ENCODE measurements at regions not wholly inside any gene's neighbourhood (a gene's known extent, or its start where the extent isn't known, plus 50 kb on each side); places are given as distances from the start of the nearest gene placed in this dataset.

DNA sequence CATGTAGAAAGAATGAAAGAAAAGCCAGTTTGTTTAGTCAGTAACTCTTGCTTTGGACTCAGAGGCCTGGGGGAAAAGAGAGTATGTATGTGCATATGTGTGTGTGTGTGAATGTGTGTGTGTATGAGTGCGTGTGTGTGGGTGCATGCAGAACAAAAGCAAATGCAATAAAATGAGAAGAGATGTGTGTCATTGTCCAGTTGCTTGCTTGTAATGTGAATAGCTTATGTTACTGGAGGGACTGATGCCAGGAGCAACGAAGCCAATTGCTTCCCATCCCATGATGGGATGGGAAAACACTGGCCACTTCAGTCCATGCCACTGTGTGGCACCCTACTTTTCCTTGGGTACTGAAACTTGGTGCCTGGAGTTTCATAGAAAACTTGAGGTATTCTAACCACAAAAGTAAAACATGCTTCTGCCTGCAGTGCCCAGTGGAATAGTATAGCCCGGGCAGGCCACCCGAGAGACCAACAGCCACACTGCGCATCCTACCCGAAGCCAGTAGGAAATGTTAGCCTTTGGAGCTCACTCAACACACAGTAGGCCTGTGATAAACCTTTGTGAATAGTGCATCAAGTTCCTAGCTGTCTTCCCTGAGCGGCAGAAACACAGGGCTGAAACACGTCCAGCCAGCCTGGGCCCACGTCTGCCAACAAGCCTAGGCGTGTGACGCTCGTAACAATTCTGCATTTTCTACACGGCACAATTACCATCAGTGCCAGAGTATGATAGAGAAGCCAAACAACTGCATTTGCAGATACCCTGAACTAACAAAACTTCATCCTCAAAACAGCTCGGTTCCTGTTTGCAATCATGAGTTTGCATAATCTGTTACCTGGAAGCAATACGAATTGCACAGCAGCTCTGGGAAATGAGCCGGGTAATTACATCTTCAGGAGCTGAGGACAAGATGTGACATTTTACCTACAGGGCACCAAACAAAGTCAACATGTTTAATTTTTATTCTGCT is 198.1 kb downstream of the SYK start:
- TF ChIP-seq, protein P1, sequence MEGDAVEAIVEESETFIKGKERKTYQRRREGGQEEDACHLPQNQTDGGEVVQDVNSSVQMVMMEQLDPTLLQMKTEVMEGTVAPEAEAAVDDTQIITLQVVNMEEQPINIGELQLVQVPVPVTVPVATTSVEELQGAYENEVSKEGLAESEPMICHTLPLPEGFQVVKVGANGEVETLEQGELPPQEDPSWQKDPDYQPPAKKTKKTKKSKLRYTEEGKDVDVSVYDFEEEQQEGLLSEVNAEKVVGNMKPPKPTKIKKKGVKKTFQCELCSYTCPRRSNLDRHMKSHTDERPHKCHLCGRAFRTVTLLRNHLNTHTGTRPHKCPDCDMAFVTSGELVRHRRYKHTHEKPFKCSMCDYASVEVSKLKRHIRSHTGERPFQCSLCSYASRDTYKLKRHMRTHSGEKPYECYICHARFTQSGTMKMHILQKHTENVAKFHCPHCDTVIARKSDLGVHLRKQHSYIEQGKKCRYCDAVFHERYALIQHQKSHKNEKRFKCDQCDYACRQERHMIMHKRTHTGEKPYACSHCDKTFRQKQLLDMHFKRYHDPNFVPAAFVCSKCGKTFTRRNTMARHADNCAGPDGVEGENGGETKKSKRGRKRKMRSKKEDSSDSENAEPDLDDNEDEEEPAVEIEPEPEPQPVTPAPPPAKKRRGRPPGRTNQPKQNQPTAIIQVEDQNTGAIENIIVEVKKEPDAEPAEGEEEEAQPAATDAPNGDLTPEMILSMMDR (IDR thresholded peaks at IDR 0.05; ENCODE audit: low read depth, low read length): no peak
- no peaks in the 10 kb centered on the region for H3K36me3 ChIP-seq
- no peak overlapping the region for H3K4me3 ChIP-seq
- H3K27ac ChIP-seq: no peak overlapping the region
- no peaks in the 10 kb centered on the region for H3K9me3 ChIP-seq (ENCODE audit: low read depth)
- no peaks in the 10 kb centered on the region for H3K27me3 ChIP-seq
- DNase-seq (ENCODE audit: low read depth in 1 of 2, low spot score in 1 of 2): no peak
- H3K4me1 ChIP-seq (ENCODE audit: low read depth): no peaks in the 10 kb centered on the region

DNA sequence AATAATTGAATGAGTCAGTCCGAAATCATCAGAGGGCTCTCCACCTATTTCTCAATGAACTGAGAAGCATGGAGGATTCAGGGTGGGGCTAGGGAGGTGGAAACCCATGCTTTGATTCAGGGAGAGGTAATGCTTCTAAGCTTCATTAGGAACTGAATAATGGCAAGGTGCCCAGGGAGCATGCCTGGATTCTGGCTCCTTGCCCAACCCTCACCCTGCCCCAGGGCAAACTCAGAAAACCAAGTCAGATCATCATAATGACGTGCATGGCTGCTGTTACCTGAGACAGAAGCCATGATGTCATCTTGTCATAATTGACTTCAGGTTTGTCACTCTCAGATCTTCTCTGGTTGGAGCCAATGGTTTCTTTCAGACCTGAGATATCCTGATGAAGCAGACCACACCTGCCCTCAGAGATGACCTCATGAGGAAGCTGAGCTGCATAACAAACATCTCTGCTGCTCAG is 199.6 kb downstream of the SYK start:
- TF ChIP-seq, protein P1 (IDR thresholded peaks at IDR 0.05; ENCODE audit: low read depth, low read length): no peak
- peak in 1 of 2 donors; percentile 31 for DNase-seq (ENCODE audit: low read depth in 1 of 2, low spot score in 1 of 2)
- Histone ChIP-seq H3K27ac (no peak overlapping the region), H3K27me3 (no peaks in the 10 kb centered on the region), H3K9me3 (ENCODE audit: low read depth) (no peaks in the 10 kb centered on the region), H3K4me1 (ENCODE audit: low read depth) (no peaks in the 10 kb centered on the region), H3K4me3 (no peak overlapping the region), H3K36me3 (no peaks in the 10 kb centered on the region)

DNA sequence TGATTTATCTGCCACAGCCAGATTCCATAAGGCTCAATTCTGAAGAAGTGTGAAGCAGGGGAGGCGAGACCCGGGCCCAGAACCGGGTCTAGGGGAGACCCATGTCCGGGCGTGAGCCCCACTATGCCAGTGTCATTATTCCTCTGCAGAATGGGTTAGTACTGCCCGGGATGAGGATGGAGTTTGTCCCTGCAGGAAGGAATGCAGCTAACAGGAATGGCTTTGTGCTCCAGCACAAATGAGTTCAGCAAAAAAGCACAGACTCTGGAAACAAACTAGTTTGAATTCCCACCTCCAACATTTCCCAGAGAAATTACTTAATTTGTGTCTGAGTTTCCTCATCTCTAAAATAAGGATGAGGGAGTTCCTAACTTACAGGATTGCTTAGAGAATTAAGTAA is 202.9 kb downstream of the SYK start:
- Histone ChIP-seq H3K27me3 (no peaks in the 10 kb centered on the region), H3K4me3 (no peak overlapping the region), H3K9me3 (ENCODE audit: low read depth) (no peaks in the 10 kb centered on the region), H3K36me3 (no peaks in the 10 kb centered on the region), H3K4me1 (ENCODE audit: low read depth) (no peaks in the 10 kb centered on the region), H3K27ac (no peak overlapping the region)
- TF ChIP-seq, protein P1 (IDR thresholded peaks at IDR 0.05; ENCODE audit: low read depth, low read length): no peak
- no peak for DNase-seq (ENCODE audit: low read depth in 1 of 2, low spot score in 1 of 2)

DNA sequence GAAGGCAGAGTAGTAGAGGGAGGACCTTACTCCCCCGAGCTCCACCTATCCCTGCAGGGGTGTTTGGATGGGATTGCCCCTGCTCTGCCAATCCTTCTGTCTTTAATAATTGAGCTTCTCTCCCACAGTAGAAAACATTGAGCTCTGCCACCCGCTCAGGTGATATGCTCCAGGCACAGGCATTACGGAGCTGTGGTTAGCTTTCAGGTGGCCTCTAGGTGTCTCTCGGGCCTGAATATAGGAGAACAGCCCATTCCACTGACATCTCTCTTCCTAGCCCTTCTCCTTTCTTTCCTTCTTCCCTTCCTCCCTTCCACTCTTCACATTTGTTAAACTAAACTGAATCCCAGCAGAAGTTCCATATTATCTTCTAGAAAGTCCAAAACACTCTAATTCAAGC is 203.4 kb downstream of the SYK start:
- TF ChIP-seq, protein P1 (IDR thresholded peaks at IDR 0.05; ENCODE audit: low read depth, low read length): no peak
- Histone ChIP-seq H3K27me3 (no peaks in the 10 kb centered on the region), H3K4me3 (no peak overlapping the region), H3K9me3 (ENCODE audit: low read depth) (no peaks in the 10 kb centered on the region), H3K4me1 (ENCODE audit: low read depth) (no peaks in the 10 kb centered on the region), H3K27ac (no peak overlapping the region), H3K36me3 (no peaks in the 10 kb centered on the region)
- DNase-seq (ENCODE audit: low read depth in 1 of 2, low spot score in 1 of 2): no peak

DNA sequence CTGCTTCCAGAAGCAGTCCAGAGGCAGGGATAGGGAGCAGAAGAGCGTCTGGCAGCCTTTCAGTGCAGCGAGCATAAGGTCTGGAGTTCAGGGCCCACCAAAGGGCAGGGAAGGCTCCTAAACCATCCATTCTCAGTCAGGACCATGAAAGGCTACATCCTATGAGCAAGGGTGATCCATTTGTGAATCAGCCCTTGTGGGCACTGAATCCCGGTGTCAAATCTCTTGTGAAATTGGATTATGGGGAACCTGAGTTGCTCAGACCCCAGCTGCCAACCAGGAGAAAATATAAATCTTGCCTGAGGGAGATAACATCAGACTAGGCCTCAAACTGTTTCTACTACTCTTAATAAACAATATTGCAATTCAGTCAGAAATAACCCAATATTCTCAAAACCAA is 204.4 kb downstream of the SYK start:
- Histone ChIP-seq H3K27me3 (no peaks in the 10 kb centered on the region), H3K4me3 (no peak overlapping the region), H3K36me3 (no peaks in the 10 kb centered on the region), H3K9me3 (ENCODE audit: low read depth) (no peaks in the 10 kb centered on the region), H3K4me1 (ENCODE audit: low read depth) (no peaks in the 10 kb centered on the region), H3K27ac (no peak overlapping the region)
- TF ChIP-seq, protein P1 (IDR thresholded peaks at IDR 0.05; ENCODE audit: low read depth, low read length): no peak
- DNase-seq (ENCODE audit: low read depth in 1 of 2, low spot score in 1 of 2): no peak
